ENCODE measurements at regions not wholly inside any gene's neighbourhood (a gene's known extent, or its start where the extent isn't known, plus 50 kb on each side); places are given as distances from the start of the nearest gene placed in this dataset.
A peak's percentile ranks its signal among the peaks of the same experiment; 100 is the strongest.

- H2AFZ ChIP-seq = peak overlapping the region; percentile 94
- H3K9me3 Mint-ChIP-seq = no peaks in the 10 kb centered on the region
- no peaks in the 10 kb centered on the region for H3F3A ChIP-seq (replicated peaks; ENCODE audit: low read depth)
- no peaks in the 10 kb centered on the region for H3K27me3 Mint-ChIP-seq (ENCODE audit: insufficient read depth, low read depth, poor library complexity)
- no peak overlapping the region for H3K27ac Mint-ChIP-seq
- H3K4me3 Mint-ChIP-seq = no peak overlapping the region; the same call in 2 of the 3 replicates
- no peak overlapping the region for H3K27ac ChIP-seq (ENCODE audit: low read depth)
- no peak for DNase-seq (ENCODE audit: low spot score)
- peaks cover 36% of the 10 kb centered on the region for H3K4me1 Mint-ChIP-seq
- H3K79me2 ChIP-seq (replicated peaks; ENCODE audit: insufficient read depth) = no peaks in the 10 kb centered on the region
- TF ChIP-seq ZNF462 (CRISPR knock-in tag; IDR thresholded peaks at IDR 0.05) (no peak), CREB1 (CRISPR knock-in tag; IDR thresholded peaks at IDR 0.05; ENCODE audit: low read depth) (no peak), POLR2AphosphoS5 (IDR thresholded peaks at IDR 0.05; ENCODE audit: low read depth) (no peak), NANOG (IDR thresholded peaks at IDR 0.05; ENCODE audit: borderline replicate concordance) (no peak), STAT1 (IDR thresholded peaks at IDR 0.05; ENCODE audit: unreplicated experiment) (no peak), JUNB (IDR thresholded peaks at IDR 0.05; ENCODE audit: unreplicated experiment) (no peak), ZNF114 (CRISPR knock-in tag; IDR thresholded peaks at IDR 0.05) (no peak), CTCF (conservative IDR thresholded peaks at IDR 0.05; ENCODE audit: low read depth in 2 of 2) (no peak), EZH2 (IDR thresholded peaks at IDR 0.05; ENCODE audit: low read depth, unreplicated experiment) (no peak), REST (IDR thresholded peaks at IDR 0.05; ENCODE audit: unreplicated experiment) (no peak), EZH2phosphoT487 (IDR thresholded peaks at IDR 0.05; ENCODE audit: unreplicated experiment) (no peak), ZNF331 (CRISPR knock-in tag; IDR thresholded peaks at IDR 0.05; ENCODE audit: low read depth) (no peak)
- no peaks in the 10 kb centered on the region for H3K36me3 Mint-ChIP-seq (ENCODE audit: low read depth)
- H4K20me1 ChIP-seq (replicated peaks; ENCODE audit: insufficient read depth) = no peaks in the 10 kb centered on the region
- 0 out of 2 replicates have a peak overlapping the region, but pooled peaks have one; percentile 17 for H3K4me2 ChIP-seq
- H3K27me3 ChIP-seq (ENCODE audit: insufficient read depth) = no peaks in the 10 kb centered on the region
- no peaks in the 10 kb centered on the region for H3K36me3 ChIP-seq (ENCODE audit: insufficient read depth)
- no peak overlapping the region for H3K4me3 ChIP-seq
- ATAC-seq = no peak
- H3K4me1 ChIP-seq (ENCODE audit: insufficient read depth) = peaks cover 10% of the 10 kb centered on the region; the same call in 1 of the 2 replicates
- H3K9me2 ChIP-seq (ENCODE audit: insufficient read depth) = peaks cover 11% of the 10 kb centered on the region; the same call in 1 of the 2 replicates
These were observed 594.0 kb upstream of the JAG1 start for GRCh38 chr20:11267762-11268335.

Measured in GM23338 (cell line).